Inflammatory macrophage treated with lipopolysaccharide for 4 hours (primary cell): ENCODE measurements at regions not wholly inside any gene's neighbourhood (a gene's known extent, or its start where the extent isn't known, plus 50 kb on each side); places are given as distances from the start of the nearest gene placed in this dataset.

ENCODE experiments used
- DNase-seq: peaks from one replicate; pipeline ENCODE4 v3.0.0-alpha.2; 2020

DNA sequence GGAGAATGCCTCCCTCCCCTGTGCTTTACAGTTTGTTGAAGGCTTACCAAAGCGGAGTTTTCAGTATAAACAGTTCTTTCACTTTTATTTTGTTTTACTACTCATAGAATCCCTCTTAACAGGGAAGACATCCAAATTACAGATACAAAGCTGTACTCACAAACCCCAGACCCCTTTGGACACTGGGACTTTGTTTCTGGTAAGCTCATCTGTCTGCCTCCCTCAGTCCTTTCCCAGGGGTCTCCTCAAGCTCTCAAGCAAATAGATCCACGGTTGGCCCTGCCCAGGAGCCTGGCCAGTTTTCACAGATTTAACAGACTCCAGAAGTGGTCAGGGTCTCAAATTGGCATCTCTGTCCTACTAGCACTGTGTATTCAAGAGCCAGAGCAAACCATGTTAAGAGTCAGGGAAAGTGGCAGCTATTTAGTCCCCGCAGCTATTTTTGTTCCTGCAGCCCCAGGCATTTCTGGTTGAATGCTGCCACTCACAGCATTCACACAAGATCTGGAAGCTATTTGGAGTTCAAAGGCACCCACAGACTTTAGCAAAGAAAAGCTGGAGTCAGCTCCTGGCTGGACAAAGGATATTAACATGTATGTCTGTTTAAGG lies 54.2 kb downstream of the TMEM100 start:
- DNase-seq: no peak

DNA sequence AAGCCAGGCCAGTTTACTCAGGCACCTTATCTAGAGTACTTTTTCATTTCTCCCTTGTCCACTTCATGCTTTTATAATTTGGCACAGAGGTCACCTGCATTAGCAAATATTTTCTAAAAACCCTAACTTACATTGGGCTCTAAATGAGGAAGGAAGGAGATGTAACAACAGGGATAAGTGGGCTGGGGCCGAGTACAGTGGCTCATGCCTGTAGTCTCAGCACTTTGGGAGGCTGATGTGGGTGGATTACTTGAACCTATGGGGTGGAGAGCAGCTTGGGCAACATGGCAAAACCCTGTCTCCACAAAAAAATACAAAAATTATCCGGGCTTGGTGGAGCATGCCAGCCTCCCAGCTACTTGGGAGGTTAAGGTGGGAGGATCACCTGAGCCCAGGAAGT lies 55.9 kb downstream of the TMEM100 start:
- DNase-seq: peak; percentile 75

DNA sequence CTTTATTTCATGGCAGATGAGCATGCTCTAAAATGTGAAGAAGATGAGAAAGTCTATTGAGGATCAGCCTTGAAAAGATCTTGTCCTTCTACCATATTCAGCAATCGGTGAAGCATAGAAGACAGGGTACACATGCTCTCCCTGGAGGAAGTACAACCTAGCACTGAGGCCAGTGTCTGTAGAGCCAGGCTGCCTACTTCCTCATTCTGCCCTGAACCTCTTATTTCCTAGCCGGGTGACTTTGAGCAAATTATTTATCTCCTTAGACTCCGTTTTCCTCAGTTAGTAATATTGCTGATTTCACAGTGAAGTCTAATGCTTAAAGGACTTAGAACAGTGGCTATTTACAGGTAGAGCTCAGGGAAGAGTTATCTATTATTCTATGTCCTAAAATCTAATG lies 58.4 kb downstream of the TMEM100 start:
- peak; percentile 77 for DNase-seq

DNA sequence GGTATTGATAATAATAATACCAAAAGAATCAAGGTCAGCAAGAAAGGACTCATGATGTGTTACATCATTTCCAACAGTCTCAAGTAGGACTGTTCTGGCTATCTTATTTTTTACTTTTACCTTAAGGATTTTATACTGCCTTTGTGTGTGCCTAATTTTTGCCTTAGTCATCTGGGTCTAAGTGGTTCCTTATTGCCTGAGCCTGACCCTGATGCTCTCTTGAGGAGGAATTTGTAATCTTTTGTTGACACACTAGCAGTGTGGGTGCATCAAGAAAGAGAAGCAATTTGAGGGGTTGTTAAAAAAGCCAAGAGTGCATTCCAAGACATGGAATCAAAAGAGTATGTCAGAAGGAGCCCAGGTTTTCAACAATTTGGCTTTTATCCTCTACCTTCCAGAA lies 59.3 kb downstream of the TMEM100 start:
- DNase-seq: peak; percentile 61

DNA sequence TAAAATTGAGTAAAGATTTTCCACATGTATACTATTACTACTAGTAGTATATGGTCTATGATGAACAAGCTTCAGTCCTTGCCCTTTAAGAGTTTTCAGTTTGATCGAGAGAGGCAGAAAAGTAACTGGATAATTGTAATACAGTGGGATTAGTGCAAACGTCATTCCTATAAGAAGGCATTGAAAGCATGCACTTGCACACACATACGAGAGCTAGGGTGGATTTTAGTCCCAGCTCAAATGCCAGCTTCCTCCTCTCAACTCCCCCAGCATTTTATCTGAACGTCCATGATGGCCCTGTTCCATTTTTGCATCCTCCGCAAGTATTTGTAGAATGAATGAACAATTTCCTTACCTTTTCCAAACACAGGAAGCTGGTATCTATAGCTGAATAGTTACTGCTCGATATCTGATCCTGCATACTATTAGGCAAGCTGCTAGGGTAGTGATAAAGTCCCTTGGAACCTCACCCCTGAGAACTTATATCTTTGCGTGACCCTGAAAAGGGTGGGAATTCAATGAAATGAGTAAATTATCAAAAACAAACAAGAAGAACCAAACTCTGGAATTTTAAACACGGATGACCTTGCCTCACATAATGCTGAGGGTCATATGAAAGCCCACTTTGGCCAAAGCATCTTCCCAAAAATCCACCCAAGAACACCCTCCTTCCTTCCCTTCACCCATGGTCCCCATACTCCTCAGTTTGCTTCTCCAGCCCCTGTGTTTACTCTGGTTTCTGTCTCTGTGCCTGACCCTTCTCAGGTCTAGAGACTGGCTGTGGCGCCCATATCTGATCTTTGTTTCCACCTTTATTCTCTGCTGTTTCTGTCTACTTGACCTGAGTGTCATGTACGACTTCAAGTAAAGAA lies 60.5 kb downstream of the TMEM100 start:
- no peak for DNase-seq

DNA sequence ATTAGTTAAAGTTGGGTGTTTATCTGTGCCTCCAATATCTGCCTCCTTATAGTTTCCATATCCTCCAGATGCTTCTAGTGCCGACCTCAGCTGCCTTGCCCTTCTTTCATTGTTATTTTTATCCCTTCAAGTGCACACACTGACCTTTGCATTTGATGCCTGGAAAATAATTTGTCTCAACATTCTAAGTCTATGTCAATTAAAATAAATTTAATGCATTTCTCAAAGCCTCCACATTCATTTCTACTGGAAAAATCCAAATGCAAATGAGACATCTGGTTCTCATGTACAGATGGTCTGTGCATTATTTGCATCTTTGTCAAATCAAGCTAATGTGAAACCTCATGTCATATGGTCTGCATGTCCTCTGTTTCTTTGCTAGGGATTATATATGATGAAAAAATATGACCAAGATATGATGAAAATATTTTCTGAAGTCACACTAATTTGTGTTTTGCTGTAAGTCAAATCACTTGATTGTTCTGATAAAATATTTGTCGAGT lies 61.4 kb downstream of the TMEM100 start:
- no peak for DNase-seq

DNA sequence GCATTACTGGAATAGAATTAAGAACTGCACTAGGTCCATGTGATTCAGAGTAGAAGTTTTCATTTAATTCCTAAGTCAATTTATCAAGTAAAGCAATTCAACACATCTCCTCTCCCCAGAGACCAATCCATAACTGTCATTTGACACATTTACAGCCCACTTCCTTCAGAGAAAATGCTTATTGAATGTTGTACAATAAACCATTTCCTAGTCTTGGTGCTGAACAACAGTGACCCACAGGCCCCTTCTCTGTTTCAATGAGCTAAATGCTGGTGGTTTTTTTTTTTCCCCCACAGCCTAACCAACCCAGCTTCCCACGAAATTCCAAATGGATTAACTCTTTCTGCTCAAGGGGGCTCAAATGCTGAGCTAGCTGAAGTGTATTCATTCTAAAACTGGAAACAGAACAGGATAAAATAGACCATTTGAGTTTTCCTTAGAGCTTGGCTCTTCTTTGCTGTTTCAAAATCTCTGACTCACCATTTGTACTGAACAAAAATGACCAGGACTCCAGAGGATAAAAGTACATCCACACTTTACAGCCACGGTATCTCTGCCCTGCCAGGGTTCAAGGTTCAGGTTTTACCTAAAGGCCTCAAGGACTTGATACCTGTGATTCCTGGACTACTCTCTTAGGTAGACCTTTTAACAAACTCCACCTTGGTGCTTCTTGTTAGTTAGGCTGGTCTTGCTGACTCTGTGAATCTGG lies 62.3 kb downstream of the TMEM100 start:
- DNase-seq: peak; percentile 17

DNA sequence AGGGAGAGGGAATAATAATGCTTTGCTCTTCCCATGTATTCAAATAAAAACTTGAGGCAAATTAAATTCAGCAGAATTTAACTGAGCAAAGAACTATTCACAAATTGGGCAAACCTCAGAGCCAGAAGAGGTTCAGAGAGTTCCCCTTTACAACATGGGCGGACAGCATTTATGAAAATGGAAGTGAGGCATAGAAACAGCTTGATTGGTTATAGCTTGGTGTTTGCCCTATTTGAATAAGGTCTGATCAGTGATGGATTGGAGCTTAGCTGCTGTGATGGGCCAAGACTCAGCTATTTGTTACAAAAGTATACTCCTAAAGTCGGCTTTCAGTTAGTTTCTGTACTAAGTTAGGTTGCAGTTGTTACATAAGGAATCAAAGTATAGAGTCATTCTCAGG lies 63.0 kb downstream of the TMEM100 start:
- DNase-seq: peak; percentile 42

DNA sequence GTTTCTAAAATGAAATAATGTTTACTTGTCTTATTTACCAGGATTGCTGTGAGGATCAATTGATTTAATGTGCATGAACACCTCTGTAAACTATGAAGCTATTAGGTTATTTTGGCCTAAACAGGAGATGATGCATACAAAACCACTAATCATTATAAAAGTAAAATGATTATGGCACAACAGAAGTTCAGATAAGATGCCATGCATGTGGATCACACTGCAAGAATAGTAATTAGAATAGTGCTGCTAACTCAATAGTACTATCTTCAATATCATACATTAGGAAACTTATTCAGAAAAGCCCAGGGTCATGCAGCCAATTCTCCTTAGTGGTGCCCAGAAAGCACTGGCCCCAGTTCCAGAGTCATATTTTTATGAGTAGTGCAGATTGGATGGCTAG lies 66.9 kb downstream of the TMEM100 start:
- DNase-seq: no peak

DNA sequence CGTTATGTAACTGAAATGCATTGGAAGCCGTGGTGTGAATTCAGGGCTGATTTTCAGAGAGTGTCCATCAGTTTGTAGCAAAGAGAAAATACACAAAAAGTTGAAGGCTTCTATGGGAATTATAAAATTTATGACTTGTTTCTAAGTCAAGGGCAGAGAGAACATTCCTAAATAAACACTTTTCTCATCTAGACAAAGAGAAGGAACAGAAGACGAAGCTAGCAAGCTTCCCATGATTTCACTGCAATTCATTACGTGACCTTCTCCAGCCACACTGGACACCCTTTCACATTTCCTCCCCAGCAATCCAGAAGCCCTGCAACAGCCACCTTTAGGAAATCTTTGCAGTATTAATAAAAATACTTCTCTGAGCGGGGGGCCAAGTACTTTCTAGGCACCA lies 67.8 kb downstream of the TMEM100 start:
- DNase-seq: no peak

DNA sequence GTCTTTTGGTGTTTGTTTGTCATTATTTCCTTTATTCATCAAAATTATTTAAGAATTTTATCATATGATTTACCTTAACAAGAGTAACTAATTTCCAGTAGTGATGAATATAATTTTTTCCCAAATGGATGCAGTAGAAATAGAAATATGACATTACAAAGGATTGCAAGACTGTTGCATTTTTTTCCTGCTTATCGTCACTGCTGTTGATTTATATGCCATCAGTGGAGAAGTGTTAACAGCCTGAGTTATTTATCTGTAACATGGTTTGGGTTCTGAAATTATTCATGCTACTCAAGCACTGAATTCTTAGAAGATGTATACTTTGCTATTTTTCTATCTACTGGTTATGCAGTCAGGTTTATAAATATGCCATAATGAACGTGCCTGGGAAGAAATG lies 68.6 kb downstream of the TMEM100 start:
- no peak for DNase-seq

DNA sequence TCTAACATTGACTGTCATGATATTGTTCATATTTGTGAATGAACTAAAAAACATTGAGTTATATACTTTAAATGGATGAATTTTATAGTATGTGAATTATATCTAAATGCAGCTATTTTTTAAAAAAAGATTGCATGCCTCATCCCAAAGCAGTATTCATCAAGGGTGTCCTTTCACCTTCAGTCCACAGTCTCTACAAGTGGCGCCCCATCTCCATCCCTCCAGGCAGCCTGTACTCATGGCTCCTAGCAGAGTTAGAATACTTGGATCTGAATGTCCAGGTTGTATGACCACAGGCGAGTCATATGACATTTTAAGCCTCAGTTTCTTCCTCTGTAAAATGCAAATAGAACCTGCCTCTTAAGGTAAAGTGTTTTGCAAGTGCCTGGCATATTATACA lies 69.8 kb downstream of the TMEM100 start:
- no peak for DNase-seq

DNA sequence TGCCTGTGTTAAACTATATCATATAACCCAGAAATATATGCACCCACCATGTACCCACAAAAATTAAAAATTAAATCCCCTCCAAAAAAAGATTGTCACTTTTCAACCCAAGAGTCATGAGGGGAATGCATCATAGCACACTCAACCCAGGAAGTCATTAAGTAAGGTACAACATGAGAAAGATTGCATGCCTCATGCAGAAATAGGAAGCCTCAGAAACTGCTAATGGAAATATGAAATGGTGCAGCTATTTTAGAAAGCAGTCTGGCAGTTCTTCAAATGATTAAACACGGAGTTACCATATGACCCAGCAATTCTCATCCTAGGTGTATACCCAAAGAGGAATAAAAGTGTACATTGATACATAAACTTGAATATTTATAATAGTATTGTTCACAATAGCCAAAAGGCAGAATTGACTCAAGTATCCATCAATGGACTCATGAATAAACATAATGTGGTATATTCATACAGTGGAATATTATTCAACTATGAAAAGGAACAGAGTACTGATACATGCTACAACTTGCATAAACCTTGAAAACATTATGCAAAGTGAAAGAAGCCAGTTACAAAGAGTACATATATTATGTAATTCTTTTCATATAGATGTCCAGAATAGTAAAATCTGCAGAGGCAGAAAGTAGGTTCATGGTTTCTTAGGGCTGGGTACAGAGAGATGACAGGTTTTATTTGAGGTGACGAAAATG lies 70.4 kb downstream of the TMEM100 start:
- DNase-seq: peak; percentile 27

DNA sequence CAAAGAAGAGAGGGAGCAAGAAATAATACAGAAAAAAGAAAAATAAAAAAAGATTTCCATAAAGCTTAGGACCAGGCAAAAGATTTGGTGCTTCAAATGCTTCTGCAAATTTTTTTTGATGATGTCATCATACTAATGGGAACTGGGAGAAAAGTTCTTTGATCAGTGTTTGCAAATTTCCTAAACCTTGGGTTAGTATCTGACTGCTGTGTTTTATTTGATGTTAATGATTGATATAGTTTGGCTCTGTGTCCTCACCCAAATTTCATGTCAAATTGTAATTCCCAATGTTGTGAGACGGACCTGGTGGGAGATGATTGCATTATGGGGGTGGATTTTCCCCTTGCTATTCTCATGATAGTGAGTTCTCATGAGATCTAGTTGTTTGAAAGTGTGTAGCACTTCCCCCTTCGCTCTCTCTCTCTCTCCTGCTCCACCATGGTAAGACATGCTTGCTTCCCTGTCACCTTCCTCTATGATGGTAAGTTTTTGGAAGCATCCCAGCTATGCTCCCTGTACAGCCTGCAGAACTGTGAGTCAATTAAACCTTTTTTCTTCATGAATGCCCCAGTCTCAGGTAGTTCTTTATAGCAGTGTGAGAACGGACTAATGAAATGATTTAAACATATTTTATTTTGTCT lies 72.6 kb downstream of the TMEM100 start:
- DNase-seq: peak; percentile 44

DNA sequence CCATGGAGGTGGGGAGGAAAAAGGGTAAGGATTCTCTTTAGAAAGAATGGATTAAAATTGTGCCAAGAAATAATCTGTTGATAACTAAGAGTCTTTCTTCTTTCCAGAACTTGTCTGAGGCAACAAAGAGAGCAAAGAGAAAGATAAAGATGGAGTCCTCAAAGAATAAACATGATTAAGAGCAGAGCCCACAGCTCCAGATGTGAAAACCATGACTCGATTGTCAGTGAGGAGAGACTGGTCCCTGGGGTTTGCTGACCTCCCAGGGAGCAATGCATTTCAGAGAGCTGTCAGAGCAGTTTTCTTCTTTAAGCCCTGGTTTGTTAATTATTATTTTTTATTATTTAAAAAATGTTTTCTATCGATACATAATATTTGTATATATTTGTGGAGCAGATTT lies 74.6 kb downstream of the TMEM100 start:
- DNase-seq: no peak

DNA sequence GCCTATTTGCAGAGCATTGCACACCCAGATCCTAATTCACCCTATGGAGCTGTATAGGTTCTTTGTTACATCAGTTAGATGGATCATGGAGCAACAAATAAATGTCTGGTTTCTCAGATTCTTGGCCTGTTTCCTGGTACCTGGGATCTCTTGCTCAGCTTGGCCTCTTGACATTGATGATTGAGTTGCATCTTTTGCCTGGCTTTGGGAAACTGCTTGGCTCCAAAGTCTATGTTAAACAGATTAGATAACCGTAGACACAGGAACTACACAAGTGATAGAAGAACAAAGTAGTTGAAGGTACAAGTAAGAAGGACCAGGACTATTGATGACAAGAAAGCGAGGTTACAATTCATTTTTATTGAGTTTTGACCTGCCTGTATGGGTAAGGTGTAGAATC lies 77.3 kb downstream of the TMEM100 start:
- no peak for DNase-seq

DNA sequence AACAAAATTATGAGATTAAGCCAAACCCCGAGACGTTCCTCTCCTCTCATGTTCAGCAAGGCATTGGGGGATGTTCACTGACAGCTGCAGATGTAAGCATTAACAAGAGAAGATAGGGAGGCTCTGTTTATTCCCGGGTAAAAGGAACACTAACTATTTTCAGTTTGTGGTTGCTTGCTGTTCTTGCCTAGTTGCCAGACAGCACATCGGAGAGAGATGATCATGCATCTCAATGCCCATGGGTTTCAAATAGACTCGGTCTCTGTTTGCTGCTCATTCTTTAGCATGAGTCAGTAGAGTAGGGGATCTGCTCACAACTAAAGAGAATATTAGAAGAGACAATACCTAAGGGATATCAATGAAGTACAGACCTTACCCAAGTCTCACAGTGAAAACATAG lies 78.3 kb downstream of the TMEM100 start:
- DNase-seq: no peak

DNA sequence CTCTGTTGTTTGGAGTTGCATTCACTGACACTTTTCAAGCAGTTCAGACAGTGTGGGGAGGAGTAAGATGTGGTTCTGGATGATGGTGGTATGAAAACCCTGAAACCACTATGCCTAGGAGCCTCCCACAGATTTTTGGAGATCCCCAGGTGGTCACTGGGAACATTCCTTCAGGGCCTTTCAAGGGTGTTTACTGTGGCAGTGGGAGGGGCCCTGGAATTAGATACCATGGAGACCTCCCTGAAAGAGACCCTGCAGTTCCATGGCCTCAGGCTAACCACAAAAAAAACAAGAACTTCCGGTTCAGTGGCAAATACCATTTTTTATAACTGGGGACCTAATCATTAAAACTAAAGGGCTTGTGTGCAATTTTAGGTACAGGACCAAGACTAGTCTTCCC lies 79.9 kb downstream of the TMEM100 start:
- DNase-seq: no peak

DNA sequence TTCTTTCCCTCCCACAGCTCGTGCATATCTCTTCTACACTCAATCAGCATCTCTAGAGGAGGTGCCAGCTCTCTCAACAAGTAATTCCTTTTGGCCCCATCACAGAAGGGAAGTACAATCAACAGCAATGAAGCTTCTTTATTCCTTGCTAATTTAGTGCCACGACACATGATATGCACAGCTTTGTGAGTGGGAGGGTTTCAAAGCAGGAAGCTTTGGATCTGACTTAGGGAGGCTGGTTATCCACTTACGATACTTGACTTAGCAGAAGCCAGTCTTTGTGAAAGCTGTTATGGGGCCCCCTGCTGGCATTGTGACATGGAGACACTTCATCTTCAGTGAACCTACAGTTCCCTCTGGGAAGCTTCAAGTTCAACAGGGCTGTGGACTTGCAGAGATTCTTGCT lies 81.0 kb downstream of the TMEM100 start:
- peak; percentile 79 for DNase-seq

DNA sequence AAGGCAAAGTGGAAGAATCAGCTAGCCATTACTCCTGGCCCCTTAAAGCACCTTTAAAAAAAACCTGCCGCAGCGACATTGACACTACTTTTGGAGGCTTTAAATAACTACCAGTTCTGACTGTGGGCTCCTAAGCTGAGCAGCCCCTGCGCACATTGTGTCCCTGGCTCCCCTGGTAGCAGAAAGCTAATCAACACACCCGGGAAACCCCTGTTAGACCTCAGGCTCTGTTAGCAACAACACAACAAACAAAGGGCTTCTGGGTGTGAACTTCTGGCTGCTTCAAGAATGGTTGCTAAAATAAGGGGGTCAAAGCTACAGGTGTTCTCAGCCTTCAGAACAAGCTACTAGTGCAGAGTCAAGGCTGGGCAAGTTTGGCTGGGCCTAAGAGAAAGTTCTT lies 83.6 kb downstream of the TMEM100 start:
- DNase-seq: no peak

DNA sequence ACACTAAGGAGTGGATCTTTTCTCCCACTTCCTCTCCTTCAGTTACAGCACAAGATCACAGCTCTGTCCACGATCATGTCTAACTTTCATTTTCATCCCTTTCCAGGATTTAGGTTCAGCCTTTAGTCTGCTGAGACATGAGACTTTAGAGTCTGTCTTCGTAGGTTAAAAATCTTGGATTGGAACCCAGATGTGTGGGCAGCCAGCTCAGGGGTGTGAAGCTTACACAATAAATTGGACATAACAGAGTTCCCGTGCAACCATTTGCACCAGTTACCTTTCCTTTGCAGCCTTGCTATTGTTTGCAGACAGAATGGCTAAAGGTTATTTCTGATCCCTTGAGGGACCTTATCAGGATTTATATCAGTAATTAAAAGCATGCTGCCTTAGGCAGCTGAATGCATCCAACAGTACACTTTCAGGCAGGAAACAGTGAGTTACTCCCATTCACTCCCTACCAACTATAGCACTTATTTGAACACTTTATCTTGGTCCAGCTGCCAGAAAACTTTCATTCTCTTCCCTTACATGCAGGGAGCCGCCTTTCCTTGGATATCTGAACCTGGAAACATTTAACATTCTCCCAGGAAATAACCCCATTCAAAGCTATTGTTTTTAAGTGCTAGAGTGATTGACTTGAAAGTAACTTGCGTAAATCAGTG lies 87.3 kb downstream of the TMEM100 start:
- DNase-seq: peak; percentile 36

DNA sequence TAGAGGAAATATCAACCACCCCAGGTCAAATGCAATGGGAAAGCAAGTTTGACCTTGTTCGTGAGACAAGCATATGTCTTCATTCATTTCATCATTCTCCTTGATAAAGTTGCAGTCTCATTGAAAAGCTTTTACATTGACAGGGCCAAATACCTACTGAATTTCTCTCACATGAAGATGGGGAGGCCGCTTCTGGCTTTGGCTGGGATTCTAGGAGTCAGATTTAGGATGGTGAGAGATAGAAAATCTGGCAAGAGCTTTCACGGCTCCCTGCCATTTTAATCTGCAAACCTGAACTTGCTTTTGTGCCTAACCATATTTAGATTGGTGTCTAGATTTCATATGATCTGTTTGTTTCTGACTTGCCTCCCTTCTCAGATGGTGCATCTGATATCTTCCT lies 88.0 kb downstream of the TMEM100 start:
- no peak for DNase-seq
